GM18867 (cell line): ENCODE measurements at regions not wholly inside any gene's neighbourhood (a gene's known extent, or its start where the extent isn't known, plus 50 kb on each side); places are given as distances from the start of the nearest gene placed in this dataset.
"Not testable (repeated sequence)": the region's sequence is repeated elsewhere in the genome, so short reads cannot be mapped to it uniquely, and the experiment has no call there.

ENCODE experiments used
- ATAC-seq: cut with Tn5 transposase; IDR thresholded peaks from one replicate; pipeline ENCODE4 v1.9.1; 2021; ENCODE audit warnings: mild to moderate bottlenecking, moderate library complexity; ENCODE audit not compliant: unreplicated experiment

DNA sequence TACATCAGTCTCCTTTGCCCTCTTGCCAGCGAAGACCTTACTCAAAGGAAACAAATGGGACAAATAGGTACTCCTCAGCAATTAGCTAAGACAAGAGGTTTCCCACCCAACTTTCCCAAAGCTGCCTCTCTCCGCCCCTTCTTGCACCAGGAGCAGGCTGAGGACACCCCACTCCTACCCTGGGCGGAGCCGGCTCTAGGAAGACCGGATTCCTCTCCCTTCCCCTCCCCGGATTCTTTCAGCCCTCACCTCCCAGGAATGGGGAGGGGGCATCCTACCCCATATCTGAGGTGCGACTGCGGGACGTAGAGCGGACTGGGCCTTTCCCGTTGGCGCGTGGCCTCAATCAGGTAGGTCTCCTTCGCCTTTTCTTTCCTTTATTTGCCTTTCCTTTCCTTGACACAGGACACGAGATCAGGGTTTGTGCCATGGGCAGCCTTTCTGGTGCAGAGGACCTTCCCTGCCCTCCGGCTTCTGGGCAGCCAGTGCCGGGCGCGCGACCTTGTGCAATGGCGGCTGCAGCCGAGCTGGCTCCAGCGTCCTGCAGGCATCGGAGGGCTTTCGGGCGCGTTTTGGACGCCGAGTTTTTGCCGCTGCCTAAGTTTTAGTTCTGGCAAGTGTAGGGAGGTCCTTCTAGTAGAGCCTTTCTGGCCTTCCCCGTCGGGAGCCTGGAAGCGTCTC is 279.9 kb downstream of the PLS3 start:
- not testable (repeated sequence) for ATAC-seq

GRCh38 chrX:115850986-115851385 is 290.0 kb downstream of the PLS3 start:
- ATAC-seq = not testable (repeated sequence)

DNA sequence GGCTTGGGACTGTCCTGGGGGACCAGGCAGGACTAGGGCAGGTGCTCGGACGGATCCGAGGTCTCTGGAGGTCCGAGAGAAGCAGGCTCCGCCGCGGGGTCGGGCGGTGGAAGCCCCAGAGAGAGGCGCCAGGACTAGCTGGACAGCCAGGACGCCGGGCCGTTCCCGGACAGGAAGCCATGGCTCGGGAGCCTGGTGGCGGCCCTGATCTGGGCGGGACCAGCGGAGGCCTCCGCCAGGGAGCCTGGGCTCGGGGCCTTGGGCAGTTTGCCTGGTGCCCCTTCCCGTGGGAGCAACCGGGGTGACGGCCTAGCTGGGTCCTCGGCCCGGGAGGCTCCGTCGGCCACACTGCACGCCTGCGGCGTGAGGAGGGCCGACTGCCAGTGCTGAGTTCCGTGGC is 292.3 kb downstream of the PLS3 start:
- not testable (repeated sequence) for ATAC-seq

DNA sequence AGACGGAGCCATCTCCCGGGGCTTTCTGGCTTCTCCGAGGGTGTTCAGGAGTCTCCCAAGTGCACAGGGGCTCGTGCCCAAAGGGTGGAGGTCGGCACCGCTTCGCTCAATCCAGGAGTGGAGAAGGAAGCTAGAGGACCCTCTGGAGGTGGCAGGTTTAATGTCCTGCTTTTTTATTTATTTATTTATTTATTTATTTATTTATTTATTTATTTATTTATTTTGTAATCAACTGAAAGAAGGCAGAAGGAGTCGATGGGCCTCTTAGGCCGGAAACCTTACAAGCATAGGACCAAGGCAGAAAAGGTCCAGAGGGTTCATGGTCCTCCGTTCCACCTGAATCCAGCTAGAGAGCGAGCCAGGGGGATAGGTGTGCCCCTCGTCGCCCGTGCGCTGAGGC is 289.4 kb upstream of the AGTR2 start:
- not testable (repeated sequence) for ATAC-seq

GRCh38 chrX:115884121-115884520 is 286.4 kb upstream of the AGTR2 start:
- ATAC-seq = not testable (repeated sequence)

DNA sequence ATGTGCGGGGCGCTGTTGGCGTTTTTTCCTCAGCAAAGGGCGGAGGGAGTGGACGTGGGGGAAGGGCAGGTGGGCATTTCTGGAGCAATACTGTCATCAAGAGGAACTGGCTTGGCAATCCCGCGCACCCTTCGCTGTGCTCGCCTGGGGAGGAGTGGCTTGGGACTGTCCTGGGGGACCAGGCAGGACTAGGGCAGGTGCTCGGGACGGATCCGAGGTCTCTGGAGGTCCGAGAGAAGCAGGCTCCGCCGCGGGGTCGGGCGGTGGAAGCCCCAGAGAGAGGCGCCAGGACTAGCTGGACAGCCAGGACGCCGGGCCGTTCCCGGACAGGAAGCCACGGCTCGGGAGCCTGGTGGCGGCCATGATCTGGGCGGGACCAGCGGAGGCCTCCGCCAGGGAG is 282.5 kb upstream of the AGTR2 start:
- not testable (repeated sequence) for ATAC-seq

GRCh38 chrX:115888519-115888918 is 282.0 kb upstream of the AGTR2 start:
- not testable (repeated sequence) for ATAC-seq

DNA sequence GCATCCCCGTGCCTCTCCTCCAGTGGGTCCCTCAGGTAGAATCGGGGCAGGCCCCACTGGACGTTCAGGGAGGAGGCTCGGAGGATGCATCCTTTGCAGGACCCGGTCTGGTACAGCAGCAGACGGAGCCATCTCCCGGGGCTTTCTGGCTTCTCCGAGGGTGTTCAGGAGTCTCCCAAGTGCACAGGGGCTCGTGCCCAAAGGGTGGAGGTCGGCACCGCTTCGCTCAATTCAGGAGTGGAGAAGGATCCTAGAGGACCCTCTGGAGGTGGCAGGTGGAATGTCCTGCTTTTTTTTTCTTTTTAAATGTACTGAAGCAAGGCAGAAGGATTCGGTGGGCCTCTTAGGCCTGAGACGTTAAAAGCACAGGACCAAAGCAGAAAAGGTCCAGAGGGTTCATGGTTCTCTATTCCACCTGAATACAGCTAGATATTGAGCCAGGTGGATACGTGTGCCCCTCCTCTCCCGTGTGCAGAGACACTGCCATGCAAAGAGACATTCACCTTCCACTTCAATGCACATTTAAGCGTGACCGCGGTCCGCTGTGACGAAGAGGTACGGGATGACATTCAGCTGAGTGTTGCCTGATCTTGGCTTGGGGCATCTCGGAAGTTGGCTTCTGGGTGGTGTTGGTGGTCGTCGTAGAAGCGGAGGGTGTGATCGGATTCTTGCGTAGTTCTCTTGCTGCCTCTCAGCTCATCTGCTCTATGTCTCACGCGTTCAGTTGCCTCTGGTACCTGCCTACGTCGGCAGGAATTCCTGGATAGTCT is 281.2 kb upstream of the AGTR2 start:
- ATAC-seq = no peak

DNA sequence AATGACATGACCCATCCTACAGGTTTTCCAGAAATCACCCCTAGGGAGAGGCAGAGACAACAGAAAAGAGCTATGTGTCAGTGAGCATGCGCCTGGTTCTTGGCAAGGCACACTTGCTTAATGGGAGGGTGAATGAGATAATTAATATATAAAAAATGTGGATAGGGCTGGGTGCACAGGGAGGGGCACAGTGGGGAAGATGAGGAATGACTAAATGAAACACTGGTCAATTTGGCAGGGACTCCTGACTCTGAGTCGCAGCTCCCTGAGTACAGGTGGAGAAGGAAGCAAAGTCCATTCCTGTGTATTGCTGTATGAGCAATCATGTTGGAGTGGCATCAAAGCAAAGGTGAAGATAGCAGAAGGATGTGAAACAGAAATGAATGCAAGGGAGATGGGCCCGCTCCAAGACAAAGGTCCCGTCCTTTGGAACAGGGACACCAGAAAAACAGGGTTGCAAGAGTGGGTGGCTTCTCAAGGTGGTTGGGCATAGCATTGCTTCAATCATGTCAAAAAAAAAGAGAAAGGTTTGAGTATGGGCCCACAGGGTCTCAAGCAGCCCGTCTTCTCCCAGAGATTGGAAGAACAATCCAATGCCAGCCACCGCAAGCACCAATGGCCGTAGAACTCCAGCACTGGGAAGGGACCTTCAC is 278.4 kb upstream of the AGTR2 start:
- no peak for ATAC-seq

GRCh38 chrX:115892787-115893671 is 277.5 kb upstream of the AGTR2 start:
- peak; percentile 71 for ATAC-seq

DNA sequence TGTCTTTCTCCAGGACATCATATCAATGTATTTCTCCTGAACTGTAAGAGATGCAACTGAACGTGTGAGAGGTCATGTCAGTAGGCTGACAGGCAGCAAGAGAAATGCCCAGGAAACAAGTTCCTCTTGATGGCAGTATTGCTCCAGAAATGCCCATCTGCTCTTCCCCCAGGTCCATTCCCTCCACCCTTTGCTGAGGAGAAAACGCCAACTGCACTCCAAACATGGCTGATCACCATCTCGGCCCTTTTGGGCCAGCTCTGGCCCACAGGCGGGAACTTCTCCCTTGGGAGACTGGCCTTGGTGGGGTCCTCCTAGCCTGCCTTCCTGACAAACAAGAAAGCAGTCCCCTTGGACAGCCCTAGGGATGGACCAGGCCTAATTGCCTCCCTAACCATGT is 276.5 kb upstream of the AGTR2 start:
- ATAC-seq = peak; percentile 36

DNA sequence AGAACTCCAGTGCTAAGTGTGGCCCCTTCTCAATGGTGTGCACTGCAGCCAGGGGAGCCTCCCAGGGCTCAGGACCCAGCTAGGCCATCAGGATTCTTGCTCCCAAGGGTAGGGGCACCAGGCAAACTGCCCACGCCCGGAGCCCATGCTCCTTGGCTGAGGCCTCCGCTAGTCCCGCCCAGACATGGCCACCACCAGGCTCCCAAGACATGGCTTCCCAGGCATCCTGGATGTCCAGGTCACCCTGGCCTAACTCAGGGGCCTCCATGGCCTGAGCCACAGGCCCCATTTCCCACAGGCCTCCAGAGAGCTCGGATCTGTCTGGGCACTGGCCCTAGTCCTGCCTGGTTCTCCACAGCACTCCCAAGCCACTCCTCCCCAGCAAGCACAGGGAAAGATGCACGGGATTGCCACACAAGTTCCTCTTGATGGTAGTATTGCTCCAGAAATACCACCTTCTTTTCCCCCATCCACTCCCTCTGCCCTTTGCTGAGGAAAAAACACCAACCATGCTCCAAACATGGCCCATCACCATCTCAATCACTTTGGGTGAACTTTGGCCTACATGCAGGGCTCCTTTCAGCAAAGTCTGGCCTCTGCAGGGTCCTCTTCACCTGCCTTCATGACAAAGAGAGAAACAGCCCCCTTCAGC is 274.7 kb upstream of the AGTR2 start:
- ATAC-seq = no peak

- no peak for ATAC-seq
Measured at GRCh38 chrX:115896362-115896761, 274.2 kb upstream of the AGTR2 start.

DNA sequence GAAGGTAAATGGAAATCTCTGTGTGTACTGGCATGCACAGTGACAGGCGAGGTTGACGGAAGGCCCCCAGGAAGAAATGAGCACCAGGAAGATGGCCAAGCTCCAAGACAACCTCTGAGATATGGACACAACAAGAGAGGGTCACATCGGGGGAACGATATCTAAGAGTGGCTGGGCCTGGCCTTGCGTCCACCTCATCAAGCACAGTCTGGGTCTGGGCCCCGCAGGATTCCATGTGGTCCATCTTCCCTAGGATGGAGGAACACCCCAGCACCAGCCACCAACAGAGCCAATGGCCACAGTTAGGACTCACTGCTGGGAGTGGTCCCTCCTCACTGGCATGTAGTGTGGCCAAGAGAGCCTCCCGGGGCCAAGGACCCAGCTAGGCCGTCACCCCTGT is 272.6 kb upstream of the AGTR2 start:
- no peak for ATAC-seq

- peak; percentile 90 for ATAC-seq
Measured at GRCh38 chrX:115898382-115899001, 272.1 kb upstream of the AGTR2 start.

DNA sequence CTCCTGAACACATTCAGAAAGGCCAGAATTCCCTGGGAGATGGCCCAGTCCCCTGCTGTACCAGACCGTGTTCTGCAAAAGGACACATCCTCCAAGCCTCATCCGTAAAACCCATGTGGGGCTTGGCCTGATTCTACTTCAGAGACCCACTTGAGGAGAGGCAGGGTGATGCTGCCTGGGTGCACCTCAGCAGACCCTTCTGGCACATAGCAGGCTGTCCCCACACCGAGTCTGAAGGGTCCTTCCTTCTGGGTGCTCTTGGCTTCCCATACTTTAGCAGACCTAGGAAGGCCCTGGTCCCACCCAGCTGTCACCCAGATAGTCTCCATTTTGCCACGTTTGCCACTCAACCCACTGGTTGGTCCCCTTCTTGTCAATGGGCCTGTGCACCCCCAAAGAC is 270.1 kb upstream of the AGTR2 start:
- no peak for ATAC-seq

DNA sequence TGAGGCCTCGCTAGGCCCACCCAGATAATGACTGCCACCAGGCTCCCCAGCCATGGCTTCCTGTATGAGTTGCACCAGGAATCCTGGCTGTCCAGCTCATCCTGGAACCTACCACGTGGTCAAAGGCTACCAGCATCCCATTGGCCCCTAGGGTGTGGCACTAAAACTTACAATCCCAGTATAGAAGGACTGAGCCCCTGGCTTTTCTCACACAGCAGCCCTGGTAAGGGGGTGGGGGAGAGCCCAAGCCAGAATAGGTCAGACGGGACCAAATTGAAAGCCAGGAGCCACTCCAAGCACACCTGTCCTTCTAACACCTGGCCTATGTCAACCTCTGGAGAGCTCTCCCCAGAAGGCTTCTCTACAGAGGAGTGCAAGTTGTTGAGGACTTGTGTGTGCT is 269.3 kb upstream of the AGTR2 start:
- ATAC-seq = no peak

DNA sequence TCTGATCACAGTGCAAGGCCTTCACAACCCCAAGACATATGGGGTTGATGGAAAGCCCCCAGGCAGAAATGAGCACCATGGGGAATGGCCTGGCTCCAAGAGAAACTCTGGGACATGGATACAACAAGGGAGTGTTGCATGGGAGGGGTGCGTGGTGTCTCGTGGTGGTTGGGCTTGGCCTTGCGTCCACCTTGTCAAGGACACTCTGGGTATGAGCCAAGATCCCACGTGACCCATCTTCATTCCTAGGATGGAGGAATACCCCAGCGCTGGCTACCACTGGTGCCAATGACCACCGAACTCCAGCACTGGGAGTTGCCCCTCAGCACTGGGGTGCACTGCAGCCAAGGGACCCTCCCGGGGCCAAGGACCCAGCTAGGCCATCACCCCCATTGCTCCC is 267.5 kb upstream of the AGTR2 start:
- ATAC-seq = no peak

DNA sequence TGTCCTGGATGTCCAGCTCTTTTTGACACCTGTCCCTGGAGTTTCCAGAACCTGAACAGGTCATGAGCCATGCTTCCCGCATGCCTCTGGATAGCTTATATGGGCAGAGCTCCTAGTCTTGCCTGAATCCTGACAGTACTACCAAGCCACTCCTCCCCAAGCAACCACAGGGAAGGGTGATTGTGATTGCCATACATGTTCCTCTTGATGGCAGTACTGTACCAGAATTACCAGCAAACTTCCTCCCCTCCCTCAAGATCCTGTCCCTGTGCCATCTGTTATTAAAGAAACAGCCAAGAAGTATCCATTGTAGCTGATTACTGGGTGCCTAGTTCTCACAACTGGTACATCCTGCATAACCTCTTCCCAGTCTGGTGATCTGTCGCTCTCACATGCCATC is 264.3 kb upstream of the AGTR2 start:
- no peak for ATAC-seq

GRCh38 chrX:115906881-115907280 is 263.7 kb upstream of the AGTR2 start:
- no peak for ATAC-seq
